ENCODE measurements at regions not wholly inside any gene's neighbourhood (a gene's known extent, or its start where the extent isn't known, plus 50 kb on each side); places are given as distances from the start of the nearest gene placed in this dataset.

DNA sequence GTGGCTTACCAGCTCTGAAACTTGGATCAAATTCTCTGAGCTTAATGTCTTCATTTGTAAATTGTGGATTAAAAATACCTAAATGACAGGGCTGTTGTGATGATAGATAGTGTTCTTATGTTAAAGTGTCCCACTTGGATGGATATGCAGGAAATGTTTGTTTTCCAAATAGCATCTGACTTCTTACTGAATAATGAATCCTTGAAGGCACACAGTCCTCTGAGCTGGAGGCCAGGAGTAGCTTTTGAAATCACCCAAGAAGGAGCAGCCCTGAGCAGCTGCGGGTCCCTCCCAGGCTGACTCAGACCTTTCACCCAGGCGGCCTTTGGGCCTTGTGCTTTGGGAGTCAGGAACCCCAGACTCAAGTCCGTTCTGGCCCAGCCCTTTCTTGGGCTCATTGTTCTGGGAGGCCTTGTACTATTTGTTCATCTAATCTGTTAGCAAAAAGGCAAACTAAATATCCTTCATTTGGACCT lies 173.0 kb upstream of the GATA6 start:
- DNase-seq (ENCODE audit: low spot score): no peak

DNA sequence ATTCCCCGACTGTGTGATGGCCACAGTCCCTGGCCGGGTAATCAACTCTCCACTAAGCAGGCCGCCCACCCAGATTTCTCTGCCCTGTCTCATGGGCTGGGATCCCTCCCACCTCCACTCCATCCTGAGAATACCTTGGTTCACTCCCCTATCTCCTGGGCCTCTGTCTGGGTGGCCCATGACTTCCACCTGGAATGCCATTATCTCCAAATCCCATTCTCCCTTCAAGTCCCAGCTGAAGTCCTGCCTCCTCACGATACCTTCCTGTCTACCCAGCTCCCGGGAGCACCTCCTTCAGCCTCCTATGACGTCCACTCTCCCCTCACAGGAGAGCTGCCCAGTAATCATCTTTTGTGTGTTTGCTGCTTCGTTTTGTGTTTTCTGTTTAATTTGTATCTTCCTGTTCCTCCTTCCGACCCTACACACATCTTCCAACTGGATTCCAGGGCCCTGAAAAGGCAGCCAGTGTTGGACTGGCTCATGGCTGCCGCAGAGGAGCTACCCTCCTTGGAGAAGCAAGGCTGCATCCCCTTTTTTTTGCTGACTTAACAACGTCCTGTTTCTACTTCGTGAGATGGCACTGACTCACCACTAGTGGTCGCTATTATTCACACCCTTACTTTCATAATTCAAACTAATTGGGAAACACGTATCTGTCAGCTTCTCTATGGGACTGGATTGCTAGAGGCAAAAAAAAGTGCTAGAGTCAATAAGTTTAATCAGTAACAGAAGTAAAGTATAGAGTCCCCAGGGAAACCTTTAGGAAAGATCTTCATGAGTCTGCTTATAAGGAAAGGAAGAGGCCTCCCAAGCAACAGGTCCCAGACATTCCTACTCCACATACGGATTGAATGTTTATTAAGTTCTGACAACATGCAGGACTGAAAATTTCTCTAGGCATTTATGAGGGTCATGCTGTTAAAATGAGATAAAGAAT lies 171.9 kb upstream of the GATA6 start:
- peak; percentile 66 for DNase-seq (ENCODE audit: low spot score)

DNA sequence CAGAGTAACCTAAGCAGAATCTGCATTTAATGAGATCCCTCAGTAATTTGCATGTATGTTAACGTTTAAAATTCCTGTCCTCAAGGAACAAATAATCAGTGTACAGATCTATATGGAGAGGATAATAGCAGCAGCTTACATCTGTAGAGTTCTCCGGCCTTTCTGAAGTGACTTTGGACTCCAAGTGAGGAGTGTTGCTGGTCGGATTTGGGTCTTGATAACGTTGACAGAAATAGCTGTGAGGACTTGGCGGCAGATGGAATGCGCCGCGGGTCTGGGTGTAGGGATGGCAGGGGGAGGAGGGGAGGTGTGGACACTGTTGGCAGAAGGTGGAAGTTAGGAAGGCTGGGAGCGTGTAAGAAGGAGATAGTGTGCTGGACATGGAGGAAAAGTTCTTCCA lies 170.9 kb upstream of the GATA6 start:
- no peak for DNase-seq (ENCODE audit: low spot score)

DNA sequence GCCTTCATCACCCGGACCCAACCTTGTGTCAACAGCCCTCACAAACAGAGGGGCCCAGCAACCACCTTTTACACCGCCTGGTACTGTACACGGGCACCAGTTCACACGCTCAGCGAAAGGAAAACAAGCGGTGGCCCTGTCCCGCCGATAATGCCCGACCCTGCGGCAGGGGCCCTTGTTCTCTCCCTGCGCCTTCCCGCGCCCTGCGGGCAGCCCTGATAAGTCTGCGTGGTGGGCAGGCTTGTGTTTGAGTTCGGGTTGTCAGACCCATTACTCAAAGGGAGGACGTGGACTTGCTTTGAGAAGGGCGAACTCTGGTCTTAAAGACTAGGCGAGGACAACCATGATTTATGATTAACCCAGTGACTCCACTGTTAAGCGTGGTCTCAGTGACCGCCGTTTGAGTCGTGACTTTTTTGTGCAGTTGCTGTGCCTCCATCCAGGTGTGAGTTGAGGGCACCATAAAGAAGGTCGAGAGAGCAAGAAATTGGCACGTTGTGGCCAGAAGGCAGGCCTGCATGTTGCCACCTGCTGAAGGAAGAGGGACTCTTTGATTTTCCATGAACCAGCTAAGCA lies 167.4 kb upstream of the GATA6 start:
- no peak for DNase-seq (ENCODE audit: low spot score)

DNA sequence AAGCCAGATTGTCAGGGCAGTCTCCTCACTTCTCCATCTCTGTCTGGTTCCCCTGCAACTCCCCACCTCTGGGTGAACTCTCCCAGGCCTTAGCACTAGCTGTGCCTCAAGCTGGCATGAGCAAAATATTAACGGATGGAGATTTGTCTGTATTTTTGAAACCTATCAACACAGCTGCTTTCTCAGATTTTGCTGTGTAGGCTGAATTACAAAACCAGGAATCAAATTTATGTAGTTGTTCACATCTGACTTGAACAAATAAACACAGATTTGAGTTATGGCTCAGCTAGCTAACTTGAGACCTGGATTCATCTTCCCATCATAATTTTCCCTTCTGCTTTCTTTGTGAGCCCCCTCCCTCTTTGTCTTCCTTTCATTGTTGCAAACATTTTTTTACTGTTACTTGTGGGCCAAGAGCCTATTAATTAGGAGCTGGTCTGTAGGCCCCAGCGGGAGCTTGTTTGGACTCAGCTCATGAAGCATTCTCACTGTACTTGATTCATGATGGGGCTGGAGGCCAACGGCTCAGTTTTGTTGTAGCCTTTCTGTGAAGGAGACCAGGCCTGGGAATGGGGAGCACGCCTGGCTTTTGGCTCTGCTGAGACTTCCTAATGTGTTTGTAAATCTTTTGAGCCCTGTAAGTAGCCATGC lies 164.1 kb upstream of the GATA6 start:
- no peak for DNase-seq (ENCODE audit: low spot score)

DNA sequence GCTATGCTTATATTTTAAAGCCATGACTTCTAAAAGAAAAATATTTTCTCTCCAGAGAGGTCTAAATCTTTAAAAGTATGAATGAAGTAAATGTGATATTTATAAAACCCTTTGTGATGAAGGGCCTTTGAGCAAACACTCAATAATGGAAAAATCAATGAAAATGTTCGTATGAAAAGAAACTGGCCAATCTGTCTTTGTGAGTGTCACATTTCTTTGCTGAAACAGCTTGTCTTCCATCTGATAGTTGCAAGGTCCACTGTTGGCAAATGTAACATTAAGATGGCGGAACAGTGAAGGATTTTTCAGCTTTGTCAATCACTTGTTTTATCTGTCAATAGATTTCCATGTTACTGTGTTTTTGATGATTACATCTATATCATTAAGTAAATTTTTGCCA lies 162.9 kb upstream of the GATA6 start:
- no peak for DNase-seq (ENCODE audit: low spot score)

DNA sequence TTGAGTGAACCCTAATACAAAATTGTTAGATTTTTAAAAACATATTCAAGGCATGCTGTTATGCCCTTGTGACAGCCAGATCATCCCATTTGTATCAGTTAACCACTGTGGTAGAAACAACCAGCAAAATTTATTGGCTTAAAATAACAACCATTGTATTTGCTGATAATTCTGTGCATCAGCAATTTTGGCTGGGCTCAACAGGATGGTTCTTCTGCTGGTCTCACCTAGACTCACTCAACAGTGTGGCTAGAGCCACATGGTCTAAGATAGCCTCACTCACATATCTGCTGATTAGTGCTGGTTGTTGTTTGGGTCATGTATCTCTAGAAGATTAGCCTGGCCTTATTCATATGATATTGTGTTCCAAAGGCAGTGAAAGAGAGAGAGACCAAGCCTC lies 160.1 kb upstream of the GATA6 start:
- no peak for DNase-seq (ENCODE audit: low spot score)

DNA sequence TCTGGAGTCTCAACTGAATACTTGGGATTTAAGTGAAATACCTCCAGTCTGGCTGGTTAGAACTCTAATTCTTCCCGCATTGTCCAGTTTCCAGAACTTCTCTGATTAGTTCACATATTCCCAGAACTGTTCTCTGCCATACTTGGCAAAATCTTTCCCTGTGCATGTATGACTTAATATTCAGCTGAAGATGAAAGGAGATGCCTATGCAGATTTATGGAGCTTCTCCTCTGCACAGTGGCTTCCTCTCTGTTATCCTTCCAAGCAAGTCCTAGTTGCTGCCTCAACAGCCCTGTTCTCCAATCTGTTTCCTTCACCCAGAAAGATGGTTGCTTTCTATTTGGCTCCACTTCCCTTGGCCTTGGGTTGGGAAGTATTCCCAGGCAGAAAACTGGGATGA lies 155.4 kb upstream of the GATA6 start:
- DNase-seq (ENCODE audit: low spot score): no peak

DNA sequence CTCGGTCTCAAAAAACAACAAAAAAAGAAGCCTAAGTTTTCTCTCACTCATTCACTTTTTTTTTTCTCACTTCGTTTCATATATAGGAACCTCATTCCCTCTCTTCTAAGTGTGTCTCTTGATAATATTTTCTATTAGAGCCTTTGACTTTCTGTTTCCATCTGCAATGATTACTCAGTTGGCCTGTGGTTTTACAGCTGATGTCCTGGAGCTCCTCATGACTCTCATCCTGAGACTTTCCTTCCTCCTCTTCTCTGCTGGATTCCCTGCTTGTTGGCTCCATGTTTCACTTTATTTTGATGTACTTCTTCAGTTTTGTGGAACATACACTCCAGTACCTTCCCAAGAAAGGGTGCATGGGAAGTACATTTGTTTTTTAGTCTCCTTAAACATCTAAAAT lies 154.2 kb upstream of the GATA6 start:
- no peak for DNase-seq (ENCODE audit: low spot score)

DNA sequence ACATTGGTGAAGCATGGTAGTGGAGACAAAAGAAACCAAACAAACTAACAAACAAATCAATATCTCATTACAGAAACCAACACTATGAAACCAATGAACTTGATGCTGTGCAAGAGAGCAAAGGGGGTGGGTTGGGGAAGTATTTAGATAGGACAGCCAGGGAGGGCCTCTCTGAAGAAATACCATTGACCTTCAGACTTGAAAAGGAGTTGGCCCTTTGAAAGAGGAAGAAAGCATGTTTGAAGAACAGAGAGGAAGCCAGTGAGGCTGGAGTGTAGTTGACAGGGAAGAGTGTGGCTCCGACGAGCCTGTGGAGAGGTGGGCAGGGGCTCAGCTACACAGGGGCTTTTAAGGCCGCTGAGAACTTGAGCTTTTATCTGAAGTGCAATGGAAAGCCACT lies 151.0 kb upstream of the GATA6 start:
- DNase-seq (ENCODE audit: low spot score): no peak

DNA sequence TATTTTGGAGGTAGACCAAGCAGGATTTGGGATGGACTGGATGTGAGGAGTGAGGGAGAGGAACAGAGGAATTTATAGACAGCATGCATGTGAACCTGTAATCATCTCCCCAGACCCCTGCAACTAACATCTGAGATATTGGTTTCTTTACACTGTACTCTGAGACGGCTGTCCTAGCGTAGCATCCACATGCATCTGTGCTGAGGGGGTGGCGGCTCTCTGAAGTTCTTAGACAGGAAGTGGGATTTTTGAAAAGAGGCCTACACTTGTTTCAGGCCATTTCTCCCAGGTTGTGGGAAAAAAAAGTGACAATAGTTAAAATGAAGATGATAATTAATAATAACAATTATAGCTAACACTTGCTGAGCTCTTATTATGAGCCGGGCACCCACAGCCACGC lies 150.2 kb upstream of the GATA6 start:
- no peak for DNase-seq (ENCODE audit: low spot score)

DNA sequence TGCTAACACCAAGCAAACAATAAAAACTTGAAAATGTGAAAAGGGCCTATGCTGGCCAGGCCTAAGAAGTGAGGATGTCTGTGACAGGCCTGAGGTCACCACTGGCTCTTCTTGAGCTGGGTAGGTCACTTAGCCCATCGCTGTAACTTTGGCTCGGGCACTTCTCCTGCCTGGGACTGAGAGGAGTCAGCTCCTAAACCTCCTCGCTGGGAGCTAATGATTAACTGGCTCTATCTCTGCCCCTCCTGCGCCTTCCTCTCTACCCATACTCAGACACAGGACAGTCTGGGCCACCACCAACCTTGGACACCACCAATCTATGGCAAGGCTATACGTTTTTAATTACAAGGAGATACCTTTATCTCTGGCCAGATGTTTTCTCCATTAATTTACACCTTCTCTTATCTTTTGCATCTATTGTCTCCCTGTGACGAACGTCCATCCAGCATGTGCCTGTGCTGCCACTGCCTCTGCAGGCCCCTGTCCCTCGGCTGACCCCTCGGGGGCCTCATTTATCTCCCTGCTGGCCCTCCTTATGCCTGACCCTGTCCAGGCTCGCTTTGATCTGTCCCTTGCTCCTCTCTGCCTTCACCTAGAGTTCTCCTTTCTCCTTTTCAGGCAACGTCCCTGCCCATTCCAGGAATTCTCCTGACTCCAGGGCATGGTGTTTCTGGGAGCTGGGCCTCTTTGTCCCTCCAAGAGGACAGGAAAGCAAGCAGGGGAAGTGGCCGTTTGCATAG lies 149.1 kb upstream of the GATA6 start:
- no peak for DNase-seq (ENCODE audit: low spot score)

DNA sequence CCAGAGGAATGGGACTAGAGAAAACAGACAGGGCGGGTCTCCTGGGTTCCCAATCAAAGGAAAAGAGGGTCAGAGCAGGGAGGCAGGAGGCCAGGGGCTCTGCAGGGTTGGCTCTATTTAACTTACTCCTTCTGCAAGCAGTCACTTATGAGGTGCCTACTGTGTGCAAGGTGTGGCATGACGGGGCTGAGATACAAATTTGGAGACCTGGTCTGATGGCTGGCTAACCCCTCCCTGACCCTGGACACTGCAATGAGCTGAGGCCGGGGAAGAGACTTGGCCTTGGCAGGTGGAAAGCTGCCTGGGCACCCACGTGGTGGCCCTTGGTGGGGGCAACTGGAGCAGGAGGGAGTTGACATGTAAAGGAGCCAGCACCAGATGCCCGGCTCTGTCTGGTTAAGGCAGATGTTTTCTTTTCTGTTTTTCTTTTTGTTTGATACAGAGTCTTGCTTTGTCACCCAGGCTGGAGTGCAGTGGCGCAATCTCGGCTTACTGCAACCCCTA lies 148.5 kb upstream of the GATA6 start:
- DNase-seq (ENCODE audit: low spot score): no peak

DNA sequence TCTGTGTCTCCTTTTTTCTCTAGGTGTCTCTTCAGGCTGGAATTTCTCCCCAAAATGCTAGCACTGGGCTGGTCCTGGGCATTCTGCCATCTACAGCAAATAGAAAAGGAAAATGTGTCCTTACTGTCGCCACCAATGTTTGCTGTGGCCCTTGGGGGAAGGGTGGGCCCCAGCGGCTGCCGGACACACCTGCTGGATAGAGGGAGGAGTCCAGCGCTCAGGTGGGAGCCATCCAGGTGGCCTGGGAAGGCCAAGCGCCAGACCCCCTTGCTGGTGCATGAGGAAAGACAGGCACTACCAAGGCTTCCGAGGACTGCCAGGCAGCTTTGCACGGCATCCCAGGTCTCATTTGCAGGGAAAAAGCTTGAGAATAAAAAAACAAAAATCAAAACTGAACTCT lies 147.7 kb upstream of the GATA6 start:
- no peak for DNase-seq (ENCODE audit: low spot score)

DNA sequence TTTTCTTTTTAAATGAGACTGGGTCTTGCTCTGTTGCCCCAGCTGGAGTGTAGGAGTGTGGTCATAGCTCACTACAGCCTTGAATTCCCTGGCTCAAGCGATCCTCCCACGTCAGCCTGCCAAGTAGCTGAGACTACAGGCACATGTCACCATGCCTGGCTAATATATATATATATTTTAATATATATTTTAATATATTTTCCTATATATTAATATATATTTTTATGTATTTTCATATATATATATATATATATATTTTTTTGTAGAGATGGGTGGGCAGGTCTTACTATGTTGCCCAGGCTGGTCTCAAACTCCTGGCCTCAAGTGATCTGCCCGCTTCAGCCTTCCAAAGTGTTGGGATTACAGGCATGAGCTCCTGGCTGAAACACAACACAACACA lies 144.5 kb upstream of the GATA6 start:
- no peak for DNase-seq (ENCODE audit: low spot score)

DNA sequence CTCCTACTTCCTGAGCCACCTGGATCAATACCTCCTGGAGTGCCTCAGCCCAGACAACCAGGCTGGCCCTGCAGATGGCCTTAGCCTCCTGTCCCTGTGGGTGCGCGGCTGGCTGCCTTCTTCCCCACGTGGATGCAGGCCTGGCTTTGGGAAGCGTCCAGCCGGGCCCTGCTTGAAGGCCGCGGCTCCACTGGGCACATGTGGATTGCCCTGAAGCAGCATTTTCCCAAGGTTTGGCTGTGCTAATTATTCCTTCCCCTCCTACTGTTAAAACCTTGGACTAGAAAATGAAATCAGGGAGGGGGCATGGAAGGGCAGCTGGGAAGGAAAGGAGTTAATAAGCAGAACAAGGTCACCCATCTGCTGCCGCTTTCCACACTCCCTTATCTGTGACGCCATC lies 143.0 kb upstream of the GATA6 start:
- no peak for DNase-seq (ENCODE audit: low spot score)

DNA sequence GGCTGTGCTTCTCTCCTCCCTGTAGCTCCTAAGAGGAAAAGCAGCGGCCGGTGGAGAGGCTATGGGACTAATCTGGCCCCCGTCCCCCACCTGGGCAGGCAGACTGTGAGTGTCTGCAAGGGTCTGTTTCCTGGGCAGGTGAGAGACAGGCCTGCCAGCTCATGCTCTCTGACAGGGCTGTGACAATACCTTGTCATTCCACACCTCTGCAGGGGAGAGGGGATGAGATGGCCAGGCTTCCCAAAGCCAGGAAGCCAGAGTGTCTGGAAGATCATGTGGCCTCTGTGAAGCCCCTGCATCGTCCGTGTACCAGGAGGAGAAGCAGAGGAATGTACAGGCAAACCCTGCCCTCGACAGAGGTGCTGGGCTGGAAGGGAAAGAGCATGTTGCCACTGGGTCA lies 142.5 kb upstream of the GATA6 start:
- DNase-seq (ENCODE audit: low spot score): no peak

DNA sequence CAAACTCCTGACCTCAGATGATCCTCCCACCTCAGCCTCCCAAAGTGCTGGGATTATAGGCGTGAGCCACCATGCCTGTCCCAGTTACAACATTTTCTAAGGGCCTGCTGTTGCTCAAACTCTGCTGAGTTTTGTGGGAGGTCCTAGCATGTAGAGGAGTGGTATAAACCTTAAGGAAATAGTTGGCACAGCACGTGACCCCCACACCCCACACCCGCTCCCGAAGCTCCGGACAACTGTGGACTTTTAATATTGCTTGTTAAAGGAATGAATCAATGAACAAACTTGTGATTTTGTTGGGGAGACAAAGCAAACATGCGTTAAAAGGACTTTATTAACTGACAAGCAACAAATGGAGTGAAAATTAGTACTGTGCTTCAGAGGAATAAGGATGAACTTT lies 137.8 kb upstream of the GATA6 start:
- no peak for DNase-seq (ENCODE audit: low spot score)

DNA sequence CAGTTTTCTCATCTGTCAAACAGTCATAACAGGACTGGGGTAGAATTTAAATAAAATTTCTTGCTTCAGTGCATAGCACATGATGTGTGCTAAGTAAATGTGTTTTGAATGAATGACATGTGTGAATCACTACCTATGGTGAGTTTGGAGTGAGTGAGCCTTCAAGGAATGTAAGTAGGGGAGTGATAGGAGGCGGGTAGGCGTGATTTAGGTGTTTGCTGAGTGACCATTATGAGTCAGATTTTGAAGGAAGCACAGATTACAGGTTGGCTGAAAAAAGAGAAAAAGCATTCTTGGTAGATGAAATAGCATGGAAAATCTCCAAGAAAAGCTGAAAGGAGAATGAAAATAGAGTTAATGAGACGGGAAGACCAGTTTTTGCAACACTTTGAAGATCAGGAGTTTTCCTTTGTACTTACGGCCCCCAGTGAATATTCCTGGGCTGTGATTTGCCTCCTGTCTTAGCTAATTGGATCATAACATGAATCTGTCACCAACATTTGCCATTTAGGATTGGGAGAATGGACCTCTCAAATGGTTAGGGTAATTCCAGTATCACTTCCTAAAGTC lies 136.9 kb upstream of the GATA6 start:
- DNase-seq (ENCODE audit: low spot score): peak; percentile 76

DNA sequence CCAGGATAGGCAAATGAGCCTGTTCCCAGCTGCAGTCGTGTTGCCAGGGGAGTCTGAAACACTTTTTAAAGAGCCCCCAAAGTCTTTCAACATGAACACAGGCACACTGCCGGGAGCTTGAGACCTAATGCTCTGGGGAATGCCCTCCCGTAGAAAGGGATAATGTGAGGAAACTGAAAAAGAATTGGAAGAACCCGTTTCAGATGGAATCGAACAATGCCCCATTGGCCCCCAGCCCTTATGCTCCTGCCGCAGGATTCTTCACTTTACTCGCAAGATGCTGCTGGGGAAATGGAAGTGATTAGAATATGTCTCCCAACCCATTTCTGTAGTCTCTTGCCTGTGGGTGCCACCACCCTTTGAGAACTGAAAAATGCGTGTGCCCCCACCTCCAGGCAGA lies 136.3 kb upstream of the GATA6 start:
- no peak for DNase-seq (ENCODE audit: low spot score)

DNA sequence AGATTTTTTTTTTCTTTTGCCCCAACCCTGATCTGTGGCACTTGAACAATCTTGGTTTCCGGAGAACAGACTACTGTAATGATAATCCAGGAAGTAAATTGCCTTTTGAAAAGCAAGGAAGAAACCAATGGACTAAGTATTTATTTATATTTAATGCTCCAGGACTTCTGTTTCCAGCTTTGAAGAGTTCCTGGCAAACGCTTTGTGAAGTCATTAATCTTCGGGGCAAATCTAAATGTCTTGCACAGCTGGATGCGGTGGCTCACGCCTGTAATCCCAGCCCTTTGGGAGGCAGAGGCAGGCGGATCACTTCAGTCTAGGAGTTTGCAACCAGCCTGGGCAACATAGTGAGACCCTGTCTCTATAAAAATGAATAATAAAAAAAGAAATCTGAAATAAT lies 135.1 kb upstream of the GATA6 start:
- no peak for DNase-seq (ENCODE audit: low spot score)

DNA sequence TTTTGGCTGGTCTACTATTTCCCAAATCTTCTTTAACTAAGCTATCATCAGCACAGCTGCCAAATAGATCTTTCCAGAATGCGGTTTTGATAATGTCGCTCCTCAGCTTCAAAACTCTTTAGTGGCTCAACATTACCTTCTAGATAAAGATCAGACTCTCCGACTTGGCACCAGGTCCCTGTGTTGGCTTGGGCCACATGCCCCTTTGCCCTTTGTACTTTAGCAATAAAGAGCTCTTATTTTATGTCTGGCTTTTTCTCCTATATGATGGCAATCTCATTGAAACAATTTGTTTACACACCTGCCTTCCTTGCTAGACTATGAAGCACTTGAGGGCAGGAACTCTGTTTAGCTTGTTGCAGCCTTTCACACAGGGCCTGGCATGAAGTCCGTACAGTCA lies 128.9 kb upstream of the GATA6 start:
- DNase-seq (ENCODE audit: low spot score): no peak
